DND-41 (cell line): ENCODE measurements at regions not wholly inside any gene's neighbourhood (a gene's known extent, or its start where the extent isn't known, plus 50 kb on each side); places are given as distances from the start of the nearest gene placed in this dataset.

Experiments used
- ATAC-seq: fragments of 200-7000 bp; cut with Tn5 transposase; 3 replicates; pipeline ENCODE4 v1.9.1; 2021; ENCODE audit warnings: low read depth; ENCODE audit not compliant: insufficient read depth
- DNase-seq: peaks from one replicate; pipeline ENCODE4 v3.0.0-alpha.2; 2020
- H2AFZ ChIP-seq: 2 replicates; pipeline ENCODE4 v1.6.0; 2012; ENCODE audit warnings: low read depth, low read length
- H3K27ac ChIP-seq: 2 replicates; pipeline ENCODE4 v1.5.1; 2012; ENCODE audit warnings: low read length, inconsistent platforms
- H3K27me3 ChIP-seq: fragments of 200-600 bp; sonication (generic); 2 replicates; pipeline ENCODE4 v1.6.0; 2012; ENCODE audit warnings: low read length, mild to moderate bottlenecking, inconsistent platforms; ENCODE audit not compliant: insufficient read depth, poor library complexity
- H3K36me3 ChIP-seq: 2 replicates; pipeline ENCODE4 v1.5.1; 2012; ENCODE audit warnings: low read length, inconsistent platforms; ENCODE audit not compliant: insufficient read depth
- H3K4me1 ChIP-seq: 2 replicates; pipeline ENCODE4 v1.5.1; 2012; ENCODE audit warnings: mild to moderate bottlenecking, low read length; ENCODE audit not compliant: insufficient read depth
- H3K4me2 ChIP-seq: 2 replicates; pipeline ENCODE4 v1.6.0; 2012; ENCODE audit warnings: mild to moderate bottlenecking, moderate library complexity, low read length, inconsistent platforms; ENCODE audit not compliant: insufficient read depth
- H3K4me3 ChIP-seq, 2 experiments: fragments of 200-600 bp in 1 of 2; shearing (Covaris generic) in 1 of 2; 2 replicates each; pipeline ENCODE4 v1.5.1; 2012 to 2016; ENCODE audit warnings: inconsistent platforms in 2 of 2, low read length in 2 of 2, mild to moderate bottlenecking in 2 of 2, low read depth in 1 of 2, moderate library complexity in 1 of 2
- H3K79me2 ChIP-seq: 2 replicates; pipeline ENCODE4 v1.6.0; 2012; ENCODE audit warnings: low read length, inconsistent platforms; ENCODE audit not compliant: insufficient read depth
- H3K9ac ChIP-seq: 2 replicates; pipeline ENCODE4 v1.6.0; 2012; ENCODE audit warnings: low read depth, mild to moderate bottlenecking, inconsistent platforms, low read length, moderate library complexity
- H3K9me3 ChIP-seq: 2 replicates; pipeline ENCODE4 v1.5.1; 2012; ENCODE audit warnings: low read length, moderate library complexity, mild to moderate bottlenecking, inconsistent platforms; ENCODE audit not compliant: insufficient read depth, severe bottlenecking
- H4K20me1 ChIP-seq: 2 replicates; pipeline ENCODE4 v1.6.0; 2012; ENCODE audit warnings: low read length; ENCODE audit not compliant: insufficient read depth
- CTCF ChIP-seq: IDR thresholded peaks from 2 replicates; pipeline ENCODE4 v1.5.1; 2012; ENCODE audit warnings: borderline replicate concordance, low read length, moderate library complexity, mild to moderate bottlenecking; ENCODE audit not compliant: poor library complexity, severe bottlenecking; ENCODE audit errors: extremely low read depth
- EZH2 ChIP-seq: IDR thresholded peaks from 3 replicates; pipeline ENCODE4 v1.6.1; 2012; ENCODE audit warnings: borderline replicate concordance, low read depth, mild to moderate bottlenecking, moderate library complexity, low read length, inconsistent platforms; ENCODE audit not compliant: severe bottlenecking

GRCh38 chr3:159937561-159938166 lies 51.0 kb upstream of the IL12A start:
- ATAC-seq (no peak), DNase-seq (no peak)
- H3K4me3 ChIP-seq: no peak overlapping the region
- TF ChIP-seq CTCF: no peak
- no peak for TF ChIP-seq EZH2
- H3K4me1 ChIP-seq: no peaks in the 10 kb centered on the region
- H3K9me3 ChIP-seq: peaks cover 8% of the 10 kb centered on the region
- no peak overlapping the region for H3K9ac ChIP-seq
- no peak overlapping the region for H3K4me2 ChIP-seq
- H4K20me1 ChIP-seq: no peaks in the 10 kb centered on the region
- no peaks in the 10 kb centered on the region for H3K27me3 ChIP-seq
- no peak overlapping the region for H2AFZ ChIP-seq
- H3K36me3 ChIP-seq: no peaks in the 10 kb centered on the region
- H3K27ac ChIP-seq: no peak overlapping the region
- H3K79me2 ChIP-seq: no peaks in the 10 kb centered on the region

GRCh38 chr3:159938714-159939113 lies 49.9 kb upstream of the IL12A start:
- Histone ChIP-seq H3K4me2 (no peak overlapping the region), H3K27ac (no peak overlapping the region), H3K27me3 (no peaks in the 10 kb centered on the region), H3K4me1 (no peaks in the 10 kb centered on the region), H3K4me3 (no peak overlapping the region), H3K9me3 (peaks cover 7% of the 10 kb centered on the region), H4K20me1 (no peaks in the 10 kb centered on the region), H2AFZ (no peak overlapping the region), H3K9ac (no peak overlapping the region), H3K36me3 (no peaks in the 10 kb centered on the region), H3K79me2 (no peaks in the 10 kb centered on the region)
- ATAC-seq (no peak), DNase-seq (no peak)
- no peak for TF ChIP-seq EZH2
- TF ChIP-seq CTCF: no peak
